ENCODE measurements at regions not wholly inside any gene's neighbourhood (a gene's known extent, or its start where the extent isn't known, plus 50 kb on each side); places are given as distances from the start of the nearest gene placed in this dataset.

DNA sequence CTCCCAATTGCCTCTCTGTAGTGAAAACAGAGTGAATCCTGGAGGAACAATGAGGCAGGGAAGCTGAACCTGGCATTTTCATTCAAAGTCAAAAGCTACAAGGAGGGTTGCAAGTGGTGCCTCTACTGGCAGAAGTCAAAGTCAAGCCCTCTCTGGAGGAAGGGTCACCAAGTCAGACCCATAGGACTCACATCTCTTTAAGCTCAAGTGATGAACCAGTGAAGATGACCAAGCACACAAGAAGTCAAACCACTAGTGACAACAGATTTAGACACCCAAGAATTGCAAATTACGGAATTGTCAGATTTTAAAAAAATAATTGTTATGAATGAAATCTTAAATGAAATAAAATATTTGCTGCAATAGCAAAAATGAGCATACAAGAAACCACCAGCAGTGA, 81.1 kb upstream of the ATP1B1 start:
- TF ChIP-seq, protein P1, sequence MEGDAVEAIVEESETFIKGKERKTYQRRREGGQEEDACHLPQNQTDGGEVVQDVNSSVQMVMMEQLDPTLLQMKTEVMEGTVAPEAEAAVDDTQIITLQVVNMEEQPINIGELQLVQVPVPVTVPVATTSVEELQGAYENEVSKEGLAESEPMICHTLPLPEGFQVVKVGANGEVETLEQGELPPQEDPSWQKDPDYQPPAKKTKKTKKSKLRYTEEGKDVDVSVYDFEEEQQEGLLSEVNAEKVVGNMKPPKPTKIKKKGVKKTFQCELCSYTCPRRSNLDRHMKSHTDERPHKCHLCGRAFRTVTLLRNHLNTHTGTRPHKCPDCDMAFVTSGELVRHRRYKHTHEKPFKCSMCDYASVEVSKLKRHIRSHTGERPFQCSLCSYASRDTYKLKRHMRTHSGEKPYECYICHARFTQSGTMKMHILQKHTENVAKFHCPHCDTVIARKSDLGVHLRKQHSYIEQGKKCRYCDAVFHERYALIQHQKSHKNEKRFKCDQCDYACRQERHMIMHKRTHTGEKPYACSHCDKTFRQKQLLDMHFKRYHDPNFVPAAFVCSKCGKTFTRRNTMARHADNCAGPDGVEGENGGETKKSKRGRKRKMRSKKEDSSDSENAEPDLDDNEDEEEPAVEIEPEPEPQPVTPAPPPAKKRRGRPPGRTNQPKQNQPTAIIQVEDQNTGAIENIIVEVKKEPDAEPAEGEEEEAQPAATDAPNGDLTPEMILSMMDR (IDR thresholded peaks at IDR 0.05), result no peak
- TF ChIP-seq POLR2AphosphoS5 (IDR thresholded peaks at IDR 0.05), result no peak
- TF ChIP-seq POLR2A (IDR thresholded peaks at IDR 0.05), result no peak
- no peak for TF ChIP-seq EP300 (IDR thresholded peaks at IDR 0.05)

All from upper lobe of left lung (tissue), 4 donors.